ENCODE measurements at regions not wholly inside any gene's neighbourhood (a gene's known extent, or its start where the extent isn't known, plus 50 kb on each side); places are given as distances from the start of the nearest gene placed in this dataset.

GRCh38 chr9:78557540-78557939, 260.6 kb downstream of the PSAT1 start (continued):
- TF ChIP-seq RNF2 (IDR thresholded peaks at IDR 0.05; ENCODE audit: borderline replicate concordance, low read depth, low read length, missing control alignments, poor library complexity, severe bottlenecking) (no peak), TAF7 (optimal IDR thresholded peaks at IDR 0.05; ENCODE audit: borderline replicate concordance, low read depth, low read length) (no peak), FOSL1 (IDR thresholded peaks at IDR 0.05; ENCODE audit: insufficient read depth, low read depth, low read length) (no peak), YY1 (IDR thresholded peaks at IDR 0.05; ENCODE audit: low read depth, low read length) (no peak), CEBPB (IDR thresholded peaks at IDR 0.05; ENCODE audit: low read depth, low read length) (no peak)
